ENCODE measurements at regions not wholly inside any gene's neighbourhood (a gene's known extent, or its start where the extent isn't known, plus 50 kb on each side); places are given as distances from the start of the nearest gene placed in this dataset.

GRCh38 chr1:21342961-21343838, 52.9 kb upstream of the ECE1 start:
- no peaks in the 10 kb centered on the region for H3K36me3 ChIP-seq (replicated peaks; ENCODE audit: low read depth, low read length)
- H3K27me3 ChIP-seq (ENCODE audit: low read depth, low read length) = no peaks in the 10 kb centered on the region
- peaks cover 56% of the 10 kb centered on the region for H4K20me1 ChIP-seq (ENCODE audit: insufficient read depth, low read length)
- H3K79me2 ChIP-seq (ENCODE audit: low read length) = peaks cover 89% of the 10 kb centered on the region
- TF ChIP-seq EZH2phosphoT487 (IDR thresholded peaks at IDR 0.05; ENCODE audit: low read depth) (no peak), CTCF (IDR thresholded peaks at IDR 0.05; ENCODE audit: low read depth, low read length) (no peak)
- H3K4me2 ChIP-seq (ENCODE audit: low read length) = peak overlapping the region; percentile 97
- H3K4me3 ChIP-seq (ENCODE audit: low read length) = peak overlapping the region; percentile 99
- H2AFZ ChIP-seq (ENCODE audit: low read depth, low read length) = no peak overlapping the region
- peak overlapping the region; percentile 23 for H3K27ac ChIP-seq (ENCODE audit: low read length)
- peaks cover 25% of the 10 kb centered on the region for H3K4me1 ChIP-seq (ENCODE audit: low read length)
- peak overlapping the region; percentile 91 for H3K9ac ChIP-seq (ENCODE audit: low read length)
- no peaks in the 10 kb centered on the region for H3K9me3 ChIP-seq (ENCODE audit: insufficient read depth, low read length)

GRCh38 chr1:21341517-21342078, 51.3 kb upstream of the ECE1 start:
- no peak for TF ChIP-seq EZH2phosphoT487 (IDR thresholded peaks at IDR 0.05; ENCODE audit: low read depth)
- TF ChIP-seq CTCF (IDR thresholded peaks at IDR 0.05; ENCODE audit: low read depth, low read length) = no peak
- peaks cover 98% of the 10 kb centered on the region for H3K79me2 ChIP-seq (ENCODE audit: low read length)
- no peaks in the 10 kb centered on the region for H3K36me3 ChIP-seq (replicated peaks; ENCODE audit: low read depth, low read length)
- no peak overlapping the region for H3K4me2 ChIP-seq (ENCODE audit: low read length)
- H2AFZ ChIP-seq (ENCODE audit: low read depth, low read length) = no peak overlapping the region
- no peak overlapping the region for H3K4me3 ChIP-seq (ENCODE audit: low read length)
- peaks cover 68% of the 10 kb centered on the region for H4K20me1 ChIP-seq (ENCODE audit: insufficient read depth, low read length)
- no peaks in the 10 kb centered on the region for H3K9me3 ChIP-seq (ENCODE audit: insufficient read depth, low read length)
- no peak overlapping the region for H3K27ac ChIP-seq (ENCODE audit: low read length)
- no peak overlapping the region for H3K9ac ChIP-seq (ENCODE audit: low read length)
- H3K4me1 ChIP-seq (ENCODE audit: low read length) = peaks cover 19% of the 10 kb centered on the region
- H3K27me3 ChIP-seq (ENCODE audit: low read depth, low read length) = no peaks in the 10 kb centered on the region

DNA sequence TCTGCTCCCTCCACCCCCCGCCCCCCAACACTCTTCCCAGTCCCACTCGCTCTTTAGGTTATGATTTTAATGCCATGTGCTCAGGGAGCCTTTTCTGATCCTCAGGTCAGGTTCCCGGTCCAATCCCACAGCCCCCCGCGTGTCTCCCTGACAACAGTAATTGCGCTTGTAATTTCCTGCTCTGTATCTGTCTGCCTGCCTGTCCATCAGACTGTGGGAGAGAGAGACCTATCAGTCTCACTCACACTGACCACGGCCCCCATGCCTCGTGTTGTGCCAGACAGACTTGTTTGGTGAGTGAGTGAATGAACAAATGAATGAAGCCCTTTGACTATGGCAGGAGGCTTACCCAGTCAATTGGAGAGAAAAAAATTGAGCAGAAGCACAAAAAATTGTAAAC, 50.8 kb upstream of the ECE1 start:
- Histone ChIP-seq H3K4me1 (ENCODE audit: low read length) (peaks cover 18% of the 10 kb centered on the region), H3K4me3 (ENCODE audit: low read length) (no peak overlapping the region), H3K4me2 (ENCODE audit: low read length) (no peak overlapping the region), H3K9me3 (ENCODE audit: insufficient read depth, low read length) (no peaks in the 10 kb centered on the region), H4K20me1 (ENCODE audit: insufficient read depth, low read length) (peaks cover 68% of the 10 kb centered on the region), H3K79me2 (ENCODE audit: low read length) (peaks cover 97% of the 10 kb centered on the region), H3K27ac (ENCODE audit: low read length) (no peak overlapping the region), H3K27me3 (ENCODE audit: low read depth, low read length) (no peaks in the 10 kb centered on the region), H3K9ac (ENCODE audit: low read length) (no peak overlapping the region), H3K36me3 (replicated peaks; ENCODE audit: low read depth, low read length) (no peaks in the 10 kb centered on the region), H2AFZ (ENCODE audit: low read depth, low read length) (no peak overlapping the region)
- TF ChIP-seq CTCF (IDR thresholded peaks at IDR 0.05; ENCODE audit: low read depth, low read length) (no peak), EZH2phosphoT487 (IDR thresholded peaks at IDR 0.05; ENCODE audit: low read depth) (no peak)

DNA sequence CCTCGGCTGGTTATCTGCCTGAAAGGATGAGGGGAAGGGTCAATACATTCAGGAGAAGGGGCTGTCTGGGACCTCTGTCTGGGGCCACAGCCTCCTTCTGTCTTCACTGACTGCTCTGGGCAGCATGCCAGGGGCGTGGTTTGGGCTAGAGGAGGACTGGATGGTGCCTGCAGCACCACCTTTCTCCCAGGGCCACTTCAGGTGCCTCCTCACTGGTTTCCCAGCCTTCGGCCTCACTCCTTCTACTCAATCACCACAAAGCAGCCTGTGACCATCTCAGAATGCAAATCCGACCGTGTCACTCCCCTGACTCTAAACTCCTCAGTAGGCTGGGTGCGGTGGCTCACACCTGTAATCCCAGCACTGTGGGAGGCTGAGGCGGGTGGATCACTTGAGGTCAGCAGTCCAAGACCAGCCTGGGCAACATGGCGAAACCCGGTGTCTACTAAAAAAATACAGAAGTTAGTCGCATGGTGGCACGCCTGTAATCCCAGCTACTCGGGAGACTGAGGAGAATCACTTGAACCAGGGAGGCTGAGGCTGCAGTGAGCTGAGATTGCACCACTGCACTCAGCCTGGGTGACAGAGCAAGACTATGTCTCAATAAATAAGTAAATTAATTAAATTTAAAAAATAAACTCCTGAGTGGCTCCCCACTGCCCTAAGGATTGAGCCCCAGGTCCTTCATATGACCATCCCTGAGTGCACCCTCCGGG, 50.1 kb upstream of the ECE1 start:
- Histone ChIP-seq H3K9me3 (ENCODE audit: insufficient read depth, low read length) (no peaks in the 10 kb centered on the region), H3K36me3 (replicated peaks; ENCODE audit: low read depth, low read length) (no peaks in the 10 kb centered on the region), H3K9ac (ENCODE audit: low read length) (no peak overlapping the region), H2AFZ (ENCODE audit: low read depth, low read length) (no peak overlapping the region), H3K79me2 (ENCODE audit: low read length) (peaks cover 98% of the 10 kb centered on the region), H3K4me1 (ENCODE audit: low read length) (peaks cover 23% of the 10 kb centered on the region), H4K20me1 (ENCODE audit: insufficient read depth, low read length) (peaks cover 68% of the 10 kb centered on the region), H3K4me2 (ENCODE audit: low read length) (no peak overlapping the region), H3K4me3 (ENCODE audit: low read length) (no peak overlapping the region), H3K27ac (ENCODE audit: low read length) (no peak overlapping the region), H3K27me3 (ENCODE audit: low read depth, low read length) (no peaks in the 10 kb centered on the region)
- TF ChIP-seq CTCF (IDR thresholded peaks at IDR 0.05; ENCODE audit: low read depth, low read length) (no peak), EZH2phosphoT487 (IDR thresholded peaks at IDR 0.05; ENCODE audit: low read depth) (no peak)
